B cell (primary cell): ENCODE measurements at regions not wholly inside any gene's neighbourhood (a gene's known extent, or its start where the extent isn't known, plus 50 kb on each side); places are given as distances from the start of the nearest gene placed in this dataset.

ENCODE experiments used
- ATAC-seq: fragments of 200-7000 bp; cut with Tn5 transposase; one replicate; pipeline ENCODE4 v1.10.0; 2021; ENCODE audit warnings: low read depth, mild to moderate bottlenecking, moderate number of reproducible peaks, moderate library complexity
- CTCF ChIA-PET: fragments of 350-600 bp; sonication (Branson Sonifier 250); formaldehyde crosslinking; loops from one replicate; lab custom pipeline; 2021; ENCODE audit warnings: antibody characterized with exemption, inconsistent platforms; lab: Charles Lee
- POLR2A ChIA-PET: fragments of 350-600 bp; sonication (Branson Sonifier 250); formaldehyde crosslinking; loops from one replicate; lab custom pipeline; 2021; ENCODE audit warnings: antibody characterized with exemption; lab: Charles Lee
- DNase-seq: peaks from one replicate; pipeline ENCODE4 v3.0.0; 2013
- H2AFZ ChIP-seq: 2 replicates; pipeline ENCODE4 v1.6.1; 2012; ENCODE audit warnings: mild to moderate bottlenecking, low read depth, low read length; ENCODE audit not compliant: insufficient read depth, poor library complexity, severe bottlenecking
- H3K27ac ChIP-seq, 2 donors: 1 replicate in 1 of 2; 2 replicates in 1 of 2; pipeline ENCODE4 v1.5.1; 2012 to 2013; ENCODE audit warnings: low read length in 2 of 2, mild to moderate bottlenecking in 2 of 2, moderate library complexity in 1 of 2
- H3K27me3 ChIP-seq, 4 experiments: fragments of 200-600 bp in 1 of 4; sonication (generic) in 1 of 4; replicated peaks in 1 of 4; 1 replicate in 2 of 4; 2 replicates in 2 of 4; pipeline versions ENCODE4 v1.6.1 to v1.7.0; 2013 to 2016; ENCODE audit warnings: low read length in 3 of 4, mild to moderate bottlenecking in 2 of 4, mixed read lengths in 1 of 4, moderate library complexity in 1 of 4; ENCODE audit not compliant: insufficient read depth in 4 of 4, control insufficient read depth in 3 of 4; ENCODE audit errors: control extremely low read depth in 1 of 4
- H3K36me3 ChIP-seq, 2 experiments: replicated peaks in 1 of 2; 1 replicate in 1 of 2; 2 replicates in 1 of 2; pipeline versions ENCODE4 v1.6.1 to v1.7.1; 2013; ENCODE audit warnings: low read length in 1 of 2; ENCODE audit not compliant: insufficient read depth in 2 of 2, control insufficient read depth in 1 of 2; ENCODE audit errors: control extremely low read depth in 1 of 2, extremely low read depth in 1 of 2
- H3K4me1 ChIP-seq, 2 donors: fragments of 200-600 bp in 1 of 2; sonication (generic) in 1 of 2; 1 replicate in 1 of 2; 2 replicates in 1 of 2; pipeline versions ENCODE4 v1.5.1 to v1.6.1; 2013 to 2017; ENCODE audit warnings: low read length in 2 of 2; ENCODE audit not compliant: control insufficient read depth in 2 of 2, insufficient read depth in 2 of 2
- H3K4me2 ChIP-seq: replicated peaks from 2 replicates; pipeline ENCODE3; 2012; ENCODE audit warnings: mild to moderate bottlenecking, low read depth, low read length; ENCODE audit not compliant: poor library complexity, severe bottlenecking
- H3K4me3 ChIP-seq, 5 experiments: fragments of 200-600 bp in 1 of 5; sonication (generic) in 1 of 5; 1 replicate in 3 of 5; 2 replicates in 2 of 5; pipeline versions ENCODE4 v1.5.1 to v1.7.0; 2011 to 2016; ENCODE audit warnings: low read length in 4 of 5, mild to moderate bottlenecking in 4 of 5, low read depth in 2 of 5, control low read depth in 1 of 5, moderate library complexity in 1 of 5; ENCODE audit not compliant: insufficient read depth in 1 of 5; ENCODE audit errors: control extremely low read depth in 1 of 5, extremely low read depth in 1 of 5
- H3K79me2 ChIP-seq: fragments of 200-600 bp; sonication (generic); one replicate; pipeline ENCODE4 v1.6.0; 2016; ENCODE audit warnings: low read length; ENCODE audit not compliant: control insufficient read depth, insufficient read depth
- H3K9ac ChIP-seq: fragments of 200-600 bp; sonication (generic); 2 replicates; pipeline ENCODE4 v1.6.1; 2017; ENCODE audit warnings: mild to moderate bottlenecking, low read length, moderate library complexity
- H3K9me3 ChIP-seq, 3 donors: one replicate each; pipeline versions ENCODE4 v1.6.1 to v1.7.1; 2013; ENCODE audit warnings: low read length in 2 of 3; ENCODE audit not compliant: control insufficient read depth in 2 of 3, insufficient read depth in 1 of 3; ENCODE audit errors: control extremely low read depth in 1 of 3
- H4K20me1 ChIP-seq: 2 replicates; pipeline ENCODE4 v1.6.0; 2012; ENCODE audit warnings: mild to moderate bottlenecking, low read length; ENCODE audit not compliant: insufficient read depth, control insufficient read depth, poor library complexity, severe bottlenecking
- H3K27ac Mint-ChIP-seq: one replicate; pipeline ENCODE4 v1.8.0; 2021; ENCODE audit warnings: mixed read lengths
- H3K27me3 Mint-ChIP-seq: one replicate; pipeline ENCODE4 v1.8.0; 2021; ENCODE audit warnings: mixed read lengths
- H3K4me1 Mint-ChIP-seq: one replicate; pipeline ENCODE4 v1.8.0; 2021; ENCODE audit warnings: mixed read lengths
- H3K4me3 Mint-ChIP-seq: one replicate; pipeline ENCODE4 v1.8.0; 2021; ENCODE audit warnings: mixed read lengths
- H3K9me3 Mint-ChIP-seq: one replicate; pipeline ENCODE4 v1.8.0; 2022; ENCODE audit warnings: mixed read lengths; ENCODE audit not compliant: insufficient read depth
- CTCF ChIP-seq: fragments of 200-600 bp; IDR thresholded peaks from one replicate; pipeline ENCODE4 v1.8.0; 2022; ENCODE audit warnings: antibody characterized with exemption, mild to moderate bottlenecking
- EZH2 ChIP-seq: IDR thresholded peaks from 2 replicates; pipeline ENCODE4 v1.6.1; 2012; ENCODE audit warnings: borderline replicate concordance, low read depth, mild to moderate bottlenecking, moderate library complexity, low read length; ENCODE audit not compliant: insufficient read depth, poor library complexity, severe bottlenecking
- WGBS: methylation state at CpG from one replicate; pipeline ENCODE4 v1.1.5; 2013; ENCODE audit warnings: missing lambda C conversion rate; ENCODE audit not compliant: insufficient coverage; 5-methylcytosine and 5-hydroxymethylcytosine counted together
- intact Hi-C: fragments of 100-400 bp; cut with micrococcal nuclease; formaldehyde crosslinking; loops from one replicate; pipeline ENCODE4 v1.10.0; 2022

DNA sequence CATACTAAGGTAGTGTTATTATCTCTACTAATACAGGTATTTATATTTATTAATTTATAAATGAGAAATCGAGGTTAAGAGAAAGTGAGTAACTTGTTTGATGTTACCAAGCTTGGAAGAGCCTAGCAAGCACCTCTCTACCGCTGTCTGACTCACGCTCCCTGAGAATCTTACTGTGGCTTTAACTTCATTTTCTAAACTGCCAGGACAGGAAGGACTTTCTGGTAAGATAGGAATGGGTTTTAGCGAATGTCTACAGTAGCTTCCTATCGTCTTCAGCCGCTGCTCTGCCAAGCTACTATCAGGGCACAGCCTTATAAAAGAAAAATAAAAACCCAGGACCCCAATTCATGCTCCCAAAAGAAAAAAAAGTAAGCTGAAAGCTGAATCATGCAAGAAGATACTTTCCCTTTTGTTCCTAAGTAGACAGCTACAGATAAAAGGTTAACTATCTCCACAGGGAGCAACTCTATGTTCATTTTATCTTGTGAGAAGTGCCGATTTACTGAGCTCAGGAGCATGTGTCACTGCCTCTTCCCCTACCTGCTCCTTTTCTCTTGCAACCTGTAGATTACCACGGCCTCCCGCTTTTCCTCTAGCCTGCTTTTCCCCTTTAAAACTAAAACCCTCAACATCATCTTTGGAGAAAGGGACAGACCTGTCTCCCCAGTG lies 60.2 kb downstream of the THNSL1 start:
- Mint-ChIP-seq H3K27ac (no peak overlapping the region), H3K4me1 (no peaks in the 10 kb centered on the region), H3K9me3 (no peaks in the 10 kb centered on the region), H3K27me3 (peaks cover 10% of the 10 kb centered on the region), H3K4me3 (no peak overlapping the region)
- no peaks in the 10 kb centered on the region for H3K36me3 ChIP-seq
- no peak overlapping the region for H3K4me3 ChIP-seq
- no peak for TF ChIP-seq CTCF
- no peaks in the 10 kb centered on the region for H4K20me1 ChIP-seq
- no peaks in the 10 kb centered on the region for H3K79me2 ChIP-seq
- ChIA-PET CTCF (interaction anchor here (0.8 to 0.9 kb wide), 2 partner anchors 434 to 459 kb away, joined by 3 to 4 read pairs; no protein-coding TSS in a partner anchor), POLR2A (no interaction called here)
- 74% methylated on average over 5 of the region's 9 CpGs for WGBS
- no peak overlapping the region for H3K4me2 ChIP-seq
- no peak overlapping the region for H3K27ac ChIP-seq
- H3K27me3 ChIP-seq: no peaks in the 10 kb centered on the region
- H3K4me1 ChIP-seq: peaks cover 0 to 3% of the 10 kb centered on the region in 2 donors
- ATAC-seq: no peak
- no peak overlapping the region for H3K9ac ChIP-seq
- H2AFZ ChIP-seq: no peak overlapping the region
- no peaks in the 10 kb centered on the region for H3K9me3 ChIP-seq
- intact Hi-C loops: no loop called here
- DNase-seq: no peak

DNA sequence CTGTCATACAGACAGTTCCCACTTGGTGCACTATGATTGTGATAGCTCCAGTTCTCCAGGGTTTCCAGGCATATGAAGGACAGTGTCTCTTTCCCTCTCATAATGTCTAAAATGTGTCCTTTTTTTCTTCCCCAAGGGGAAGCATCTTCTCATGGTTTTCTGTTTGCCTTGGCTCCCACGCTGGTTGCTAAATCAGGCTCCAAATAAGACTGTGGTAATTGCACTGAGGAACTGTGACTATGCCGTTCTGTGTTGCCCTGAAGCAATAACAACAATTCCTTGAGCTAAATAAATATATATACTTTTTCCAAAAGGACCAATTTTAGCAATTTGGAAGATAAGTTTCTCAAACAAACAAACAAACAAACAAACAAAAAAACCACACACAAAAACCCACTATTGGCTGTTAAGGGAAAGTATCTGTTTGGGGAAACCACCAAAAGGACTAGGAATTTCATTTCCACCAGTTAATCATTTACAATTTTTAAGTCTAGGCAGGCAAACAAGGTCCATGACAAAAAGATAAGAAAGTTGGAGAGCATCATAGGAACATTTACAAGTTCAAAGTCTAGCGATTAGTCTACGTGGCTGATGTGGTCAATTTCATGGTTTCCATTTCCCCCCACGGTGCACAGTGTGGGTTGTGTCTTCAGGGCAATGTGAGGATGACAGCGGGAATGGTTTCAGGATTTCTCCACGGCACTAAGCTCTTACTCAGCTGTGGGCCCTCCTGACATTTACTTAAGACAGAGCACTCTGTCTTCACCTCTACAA lies 62.4 kb downstream of the THNSL1 start:
- Histone ChIP-seq H3K4me2 (no peak overlapping the region), H3K27me3 (no peaks in the 10 kb centered on the region), H3K4me1 (peaks cover 0 to 3% of the 10 kb centered on the region in 2 donors), H3K9me3 (no peaks in the 10 kb centered on the region), H3K36me3 (no peaks in the 10 kb centered on the region), H3K9ac (no peak overlapping the region), H4K20me1 (no peaks in the 10 kb centered on the region), H2AFZ (no peak overlapping the region), H3K79me2 (no peaks in the 10 kb centered on the region), H3K27ac (no peak overlapping the region), H3K4me3 (no peak overlapping the region)
- no peaks in the 10 kb centered on the region for H3K9me3 Mint-ChIP-seq
- DNase-seq (no peak), ATAC-seq (no peak)
- ChIA-PET CTCF (interaction anchor here (1.0 to 6.0 kb wide), 4 partner anchors 432 to 463 kb away, joined by 3 to 85 read pairs (median 22); no protein-coding TSS in a partner anchor), POLR2A (no interaction called here)
- TF ChIP-seq EZH2: no peak
- no peak for TF ChIP-seq CTCF
- intact Hi-C loops: no loop called here
- peaks cover 16% of the 10 kb centered on the region for H3K27me3 Mint-ChIP-seq
- H3K4me3 Mint-ChIP-seq: no peak overlapping the region
- WGBS: 53% methylated on average over 4 of the region's 7 CpGs
- no peak overlapping the region for H3K27ac Mint-ChIP-seq
- H3K4me1 Mint-ChIP-seq: no peaks in the 10 kb centered on the region
